LNCaP clone FGC (cell line): ENCODE measurements at regions not wholly inside any gene's neighbourhood (a gene's known extent, or its start where the extent isn't known, plus 50 kb on each side); places are given as distances from the start of the nearest gene placed in this dataset.

ENCODE experiments used
- DNase-seq: peaks from one replicate; pipeline ENCODE4 v3.0.0-alpha.2; 2011; ENCODE audit warnings: low read depth
- H3K4me3 ChIP-seq: 2 replicates; pipeline ENCODE4 v1.5.1; 2011; ENCODE audit warnings: mild to moderate bottlenecking, low read depth, low read length, control low read depth
- CTCF ChIP-seq: IDR thresholded peaks from 2 replicates; pipeline ENCODE4 v1.5.1; 2012; ENCODE audit warnings: mild to moderate bottlenecking; ENCODE audit not compliant: control insufficient read depth, insufficient read depth; ENCODE audit errors: extremely low read depth

GRCh38 chr18:49652881-49653724 is 91.2 kb downstream of the LIPG start:
- TF ChIP-seq CTCF: no peak
- no peak for DNase-seq
- H3K4me3 ChIP-seq: no peak overlapping the region

GRCh38 chr18:49651033-49651432 is 89.2 kb downstream of the LIPG start:
- no peak for DNase-seq
- H3K4me3 ChIP-seq: no peak overlapping the region
- TF ChIP-seq CTCF: no peak

GRCh38 chr18:49650426-49650891 is 88.6 kb downstream of the LIPG start:
- H3K4me3 ChIP-seq: no peak overlapping the region
- no peak for TF ChIP-seq CTCF
- DNase-seq: no peak

GRCh38 chr18:49648811-49649210 is 87.0 kb downstream of the LIPG start:
- no peak overlapping the region for H3K4me3 ChIP-seq
- no peak for TF ChIP-seq CTCF
- DNase-seq: no peak
